HG03045 (cell line): ENCODE measurements at regions not wholly inside any gene's neighbourhood (a gene's known extent, or its start where the extent isn't known, plus 50 kb on each side); places are given as distances from the start of the nearest gene placed in this dataset.

Source experiments
- ATAC-seq: cut with Tn5 transposase; IDR thresholded peaks from one replicate; pipeline ENCODE4 v1.9.1; 2021; ENCODE audit warnings: mild to moderate bottlenecking, moderate library complexity; ENCODE audit not compliant: unreplicated experiment

DNA sequence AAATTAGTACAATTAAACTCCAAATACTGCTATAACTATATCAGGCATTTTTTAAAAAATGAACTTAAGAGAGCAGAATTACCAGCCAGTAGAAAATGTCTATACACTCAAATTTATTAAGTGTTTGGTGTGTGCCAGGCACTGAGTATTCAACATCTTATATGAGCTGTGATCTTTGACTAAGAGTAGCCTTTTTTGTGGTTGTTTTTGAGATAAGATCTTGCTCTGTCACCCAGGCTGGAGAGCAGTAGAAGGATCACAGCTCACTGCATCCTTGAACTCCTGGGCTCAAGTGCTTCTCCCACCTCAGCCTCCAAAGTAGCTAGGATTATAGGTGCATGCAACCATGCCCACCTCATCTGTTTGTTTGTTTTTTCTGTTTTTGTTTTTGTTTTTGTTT is 102.5 kb upstream of the CELF2 start:
- ATAC-seq, result no peak

GRCh38 chr10:10917031-10917430 is 100.6 kb upstream of the CELF2 start:
- ATAC-seq, result no peak

DNA sequence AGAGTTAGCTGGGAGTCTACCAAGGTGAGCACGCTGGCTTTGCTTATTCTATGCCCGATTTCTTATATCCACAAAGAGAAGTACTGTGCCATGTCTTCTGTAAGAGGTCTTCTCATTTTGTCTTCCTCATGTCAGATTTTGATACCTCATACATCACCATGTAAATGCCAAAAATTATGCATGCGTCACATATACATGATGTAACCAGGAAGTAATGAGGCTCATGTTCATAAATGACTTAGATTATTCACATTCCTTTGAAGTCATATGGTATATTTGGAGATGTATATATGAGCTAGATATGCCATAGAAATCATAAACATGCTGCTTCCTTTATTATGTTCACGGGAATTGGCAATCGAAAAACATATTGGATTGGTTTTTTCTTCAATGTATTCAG is 97.7 kb upstream of the CELF2 start:
- ATAC-seq, result no peak

GRCh38 chr10:10921826-10922461 is 95.7 kb upstream of the CELF2 start:
- ATAC-seq, result no peak

DNA sequence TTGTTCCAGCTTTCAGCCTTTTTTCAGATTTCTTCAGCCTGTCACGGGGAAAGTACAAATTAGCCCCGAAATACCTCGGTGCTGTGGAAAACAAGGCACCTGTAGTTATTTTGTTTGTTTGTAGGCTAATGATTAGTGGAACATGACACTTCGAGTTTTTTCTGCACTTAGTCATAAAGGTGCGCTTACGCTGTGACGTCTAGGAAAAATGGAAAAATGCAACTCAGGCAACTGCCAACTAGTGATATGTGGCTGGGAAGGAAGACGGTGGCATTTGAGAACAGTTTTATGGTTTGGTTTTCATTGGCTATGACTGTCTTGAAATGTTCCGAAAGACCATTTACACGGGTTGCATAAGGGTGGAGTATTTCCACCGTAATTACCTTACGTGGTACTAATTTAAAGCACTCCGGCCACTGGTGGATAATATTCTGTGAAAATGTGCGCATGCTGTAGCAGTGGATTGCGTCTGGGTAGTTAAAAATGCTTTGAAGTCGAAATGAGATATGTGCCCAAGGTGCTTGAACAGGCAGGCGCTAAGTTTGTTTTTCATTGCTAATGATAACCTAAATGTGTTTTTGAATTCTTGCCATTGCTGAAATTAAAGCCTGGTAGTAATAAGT is 94.5 kb upstream of the CELF2 start:
- ATAC-seq, result no peak

DNA sequence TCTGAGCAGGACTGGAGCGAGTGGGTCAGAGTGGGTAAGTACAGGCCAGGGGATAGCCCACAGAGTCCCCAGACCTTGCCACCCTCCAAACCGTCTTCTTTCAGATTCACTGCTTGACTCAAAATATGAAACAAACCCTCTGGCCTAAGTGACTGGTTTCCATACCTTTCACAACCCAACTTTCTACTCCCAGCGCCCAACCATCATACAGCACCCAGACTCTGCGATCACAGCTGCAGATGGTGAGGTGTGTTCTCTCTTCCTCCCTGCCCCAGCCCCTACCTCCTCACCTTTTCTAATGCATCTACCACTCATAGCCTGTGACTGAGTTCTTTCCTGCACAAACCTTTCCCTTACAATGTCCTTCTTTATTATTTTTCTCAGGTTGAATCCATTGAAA is 92.0 kb upstream of the CELF2 start:
- no peak for ATAC-seq

DNA sequence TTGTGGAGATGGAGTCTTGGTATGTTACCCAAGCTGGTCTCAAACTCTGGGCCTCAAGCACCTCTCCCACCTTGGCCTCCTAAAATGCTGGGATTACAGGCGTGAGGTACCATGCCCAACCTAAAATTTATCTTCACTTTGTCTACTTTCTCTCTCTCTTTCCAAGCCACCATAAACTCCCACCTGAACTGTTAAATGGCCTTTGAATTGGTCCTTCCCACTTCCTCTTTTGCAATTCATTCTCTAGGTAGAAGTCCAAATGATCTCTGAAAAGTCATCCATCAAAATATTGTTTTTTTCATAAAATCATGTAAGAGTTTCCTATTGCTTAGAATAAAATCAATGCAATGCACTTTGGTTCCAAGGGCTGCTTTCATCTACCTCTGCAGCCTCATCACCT is 90.1 kb upstream of the CELF2 start:
- no peak for ATAC-seq

- no peak for ATAC-seq
Observed at GRCh38 chr10:10930979-10931743, 86.5 kb upstream of the CELF2 start.

- ATAC-seq, result no peak
Observed at GRCh38 chr10:10935032-10935431, 82.6 kb upstream of the CELF2 start.

- no peak for ATAC-seq
Observed at GRCh38 chr10:10938676-10939075, 79.0 kb upstream of the CELF2 start.

- ATAC-seq, result no peak
Observed at GRCh38 chr10:10941127-10941730, 76.4 kb upstream of the CELF2 start.

DNA sequence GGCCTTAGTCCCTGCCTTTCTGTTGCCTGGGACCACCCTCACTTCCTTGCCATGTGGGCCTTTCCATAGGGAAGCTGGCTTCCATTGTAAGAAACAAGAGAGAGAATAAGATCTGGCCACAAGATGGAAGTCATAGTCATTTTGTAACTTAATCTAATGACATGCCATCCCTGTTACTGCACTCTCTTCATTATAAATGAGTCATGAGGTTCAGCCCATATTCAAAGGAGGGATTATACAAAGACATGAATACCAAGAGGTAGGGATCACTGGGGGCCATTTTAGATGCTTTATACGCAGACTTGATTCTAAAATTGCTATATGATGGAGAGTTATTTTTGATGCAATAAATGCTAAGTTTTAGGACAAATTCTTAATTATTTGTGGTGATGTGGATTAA is 75.2 kb upstream of the CELF2 start:
- no peak for ATAC-seq

GRCh38 chr10:10946081-10946480 is 71.6 kb upstream of the CELF2 start:
- no peak for ATAC-seq

GRCh38 chr10:10946801-10947200 is 70.9 kb upstream of the CELF2 start:
- ATAC-seq, result no peak

DNA sequence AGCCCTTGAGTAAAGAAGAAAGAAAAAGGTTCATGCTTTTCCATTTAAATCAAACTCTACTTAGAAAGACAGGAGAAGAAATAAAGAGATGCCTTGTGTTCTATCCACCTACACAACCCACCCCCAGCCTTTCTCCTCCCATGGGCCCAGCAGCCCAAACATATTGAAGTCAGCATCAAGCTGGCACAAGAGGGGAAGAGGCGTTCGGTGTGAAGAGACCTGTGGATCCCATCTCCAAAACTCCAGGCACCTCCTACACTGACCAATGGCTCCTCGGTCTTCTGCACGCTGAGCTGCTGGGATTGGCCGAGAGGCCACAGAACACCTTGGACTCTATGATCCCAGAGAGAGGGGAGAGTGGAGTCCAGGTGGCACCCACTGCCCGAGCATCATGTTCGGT is 66.0 kb upstream of the CELF2 start:
- no peak for ATAC-seq

GRCh38 chr10:10952800-10953199 is 64.9 kb upstream of the CELF2 start:
- ATAC-seq, result no peak

DNA sequence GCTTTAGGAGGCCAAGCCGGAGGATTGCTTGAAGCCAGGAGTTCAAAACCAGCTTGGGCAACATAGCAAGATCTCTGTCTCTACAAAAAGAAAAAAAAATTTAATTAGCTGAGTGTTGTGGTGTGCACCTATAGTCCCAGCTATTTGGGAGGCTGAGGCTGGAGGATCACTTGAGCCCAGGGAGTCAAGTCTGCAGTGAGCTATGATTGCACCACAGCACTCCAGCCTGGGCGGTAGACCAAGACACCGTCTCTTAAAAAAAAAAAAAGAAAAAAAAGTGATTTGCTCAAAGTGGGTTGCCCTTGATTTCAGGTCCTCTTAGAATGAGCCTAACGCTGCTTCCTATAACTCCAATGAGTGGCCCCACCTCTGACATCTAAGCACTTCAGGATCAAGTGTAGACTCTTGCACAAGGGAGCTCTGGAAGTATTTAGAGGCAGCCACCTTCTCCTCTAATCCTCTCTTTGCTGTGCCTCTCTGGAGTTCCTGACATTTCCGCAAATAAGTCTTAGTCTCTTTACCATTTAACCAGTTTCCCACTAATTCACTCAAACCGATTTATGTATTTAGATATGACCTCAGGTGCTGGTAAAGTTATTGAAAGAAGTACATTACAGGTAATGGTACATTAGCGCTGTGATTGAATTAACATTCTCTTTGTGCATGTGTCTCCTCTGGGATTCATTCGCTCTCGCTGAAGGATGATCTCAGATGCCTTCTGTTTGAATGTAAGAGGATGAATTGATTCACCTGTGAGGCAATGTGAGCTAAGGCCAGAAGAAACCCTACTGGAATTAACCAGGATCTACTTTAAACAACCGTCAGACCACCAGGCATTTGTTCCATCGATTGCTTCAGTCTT is 60.8 kb upstream of the CELF2 start:
- no peak for ATAC-seq

DNA sequence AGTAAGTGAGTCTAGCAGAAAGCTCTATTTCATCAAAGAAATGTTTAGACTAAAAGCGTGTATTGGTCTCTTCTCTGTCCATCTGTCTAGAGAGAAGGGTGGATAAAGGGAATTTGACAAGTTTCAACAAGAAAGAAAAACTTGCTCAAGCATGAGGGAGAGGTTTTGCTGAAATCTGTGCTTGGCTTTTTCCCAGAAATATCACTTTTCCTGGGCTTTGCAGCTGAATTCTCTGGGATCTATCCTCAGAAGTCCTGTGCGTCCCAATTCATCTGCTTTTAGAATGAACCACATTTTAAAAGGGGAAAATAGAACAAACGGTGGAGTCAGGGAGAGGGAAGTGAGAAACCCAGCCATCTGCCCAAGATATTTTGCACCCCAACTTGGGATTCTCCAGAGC is 59.6 kb upstream of the CELF2 start:
- no peak for ATAC-seq

- ATAC-seq, result no peak
Observed at GRCh38 chr10:10959666-10960065, 58.0 kb upstream of the CELF2 start.

DNA sequence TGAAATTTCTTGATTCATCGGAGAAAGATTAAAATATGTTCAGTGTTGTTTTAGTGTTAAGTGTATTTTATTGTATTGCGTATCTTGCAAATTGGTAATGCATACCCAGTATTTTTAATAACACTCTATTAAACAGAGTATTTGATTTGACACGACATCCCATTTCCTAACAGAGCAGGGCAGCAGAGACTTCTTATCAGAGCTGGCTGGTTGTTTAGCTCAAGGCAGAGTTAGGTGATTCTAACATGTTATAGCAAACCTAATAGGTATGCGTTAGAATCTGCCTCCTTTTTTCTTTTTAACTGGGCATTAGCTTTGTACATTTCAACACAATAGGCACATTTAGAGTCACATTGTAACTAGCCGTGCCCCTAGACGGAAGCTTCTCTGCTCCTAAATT is 57.1 kb upstream of the CELF2 start:
- no peak for ATAC-seq

GRCh38 chr10:10961072-10961471 is 56.6 kb upstream of the CELF2 start:
- ATAC-seq, result no peak
